BE2C (cell line): ENCODE measurements at regions not wholly inside any gene's neighbourhood (a gene's known extent, or its start where the extent isn't known, plus 50 kb on each side); places are given as distances from the start of the nearest gene placed in this dataset.

Source experiments
- DNase-seq: peaks from one replicate; pipeline ENCODE4 v3.0.0-alpha.2; 2020
- H3K27me3 ChIP-seq: fragments of 250-450 bp; sonication (Bioruptor Pico); 2 replicates; pipeline ENCODE4 v1.5.1; 2020; ENCODE audit warnings: mild to moderate bottlenecking
- H3K36me3 ChIP-seq: fragments of 250-450 bp; sonication (Bioruptor Pico); 2 replicates; pipeline ENCODE4 v1.5.1; 2020; ENCODE audit warnings: mild to moderate bottlenecking
- H3K4me1 ChIP-seq: fragments of 250-450 bp; sonication (Bioruptor Pico); 2 replicates; pipeline ENCODE4 v1.5.1; 2020
- H3K4me3 ChIP-seq: 2 replicates; pipeline ENCODE4 v1.5.1; 2011; ENCODE audit warnings: low read depth, low read length
- H3K9me3 ChIP-seq: fragments of 250-450 bp; sonication (Bioruptor Pico); 2 replicates; pipeline ENCODE4 v1.5.1; 2020
- CTCF ChIP-seq: IDR thresholded peaks from 2 replicates; pipeline ENCODE4 v1.5.1; 2012; ENCODE audit warnings: mild to moderate bottlenecking, low read depth, low read length

GRCh38 chr4:89579771-89580170 lies 257.2 kb downstream of the SNCA start:
- Histone ChIP-seq H3K9me3 (no peaks in the 10 kb centered on the region), H3K4me1 (no peaks in the 10 kb centered on the region), H3K4me3 (no peak overlapping the region), H3K36me3 (no peaks in the 10 kb centered on the region), H3K27me3 (no peaks in the 10 kb centered on the region)
- no peak for DNase-seq
- TF ChIP-seq CTCF, result no peak

- no peaks in the 10 kb centered on the region for H3K27me3 ChIP-seq
These were observed 260.7 kb downstream of the SNCA start for GRCh38 chr4:89576246-89576645.

GRCh38 chr4:89575840-89576239 lies 261.1 kb downstream of the SNCA start:
- no peak for DNase-seq
- Histone ChIP-seq H3K4me1 (no peaks in the 10 kb centered on the region), H3K36me3 (no peaks in the 10 kb centered on the region), H3K4me3 (no peak overlapping the region), H3K27me3 (no peaks in the 10 kb centered on the region), H3K9me3 (no peaks in the 10 kb centered on the region)
- no peak for TF ChIP-seq CTCF

More at GRCh38 chr4:89576246-89576645, 260.7 kb downstream of the SNCA start:
- no peak for TF ChIP-seq CTCF
- no peaks in the 10 kb centered on the region for H3K4me1 ChIP-seq
- H3K36me3 ChIP-seq, result no peaks in the 10 kb centered on the region
- no peak overlapping the region for H3K4me3 ChIP-seq
- H3K9me3 ChIP-seq, result no peaks in the 10 kb centered on the region
- no peak for DNase-seq

- DNase-seq, result no peak
- Histone ChIP-seq H3K36me3 (no peaks in the 10 kb centered on the region), H3K4me1 (no peaks in the 10 kb centered on the region), H3K4me3 (no peak overlapping the region), H3K9me3 (no peaks in the 10 kb centered on the region), H3K27me3 (peaks cover under 1% of the 10 kb centered on the region)
- TF ChIP-seq CTCF, result no peak
These were observed 262.8 kb downstream of the SNCA start for GRCh38 chr4:89574176-89574575.

- Histone ChIP-seq H3K9me3 (no peaks in the 10 kb centered on the region), H3K4me1 (no peaks in the 10 kb centered on the region), H3K27me3 (peaks cover 4% of the 10 kb centered on the region), H3K4me3 (no peak overlapping the region), H3K36me3 (no peaks in the 10 kb centered on the region)
- no peak for DNase-seq
- no peak for TF ChIP-seq CTCF
These were observed 263.3 kb downstream of the SNCA start for GRCh38 chr4:89573656-89574055.

GRCh38 chr4:89572224-89572858 lies 264.6 kb downstream of the SNCA start:
- Histone ChIP-seq H3K4me3 (no peak overlapping the region), H3K4me1 (no peaks in the 10 kb centered on the region), H3K27me3 (peaks cover 4% of the 10 kb centered on the region), H3K36me3 (no peaks in the 10 kb centered on the region), H3K9me3 (no peaks in the 10 kb centered on the region)
- TF ChIP-seq CTCF, result no peak
- no peak for DNase-seq
